HCT116 (cell line): ENCODE measurements at regions not wholly inside any gene's neighbourhood (a gene's known extent, or its start where the extent isn't known, plus 50 kb on each side); places are given as distances from the start of the nearest gene placed in this dataset.

Source experiments
- ATAC-seq: fragments of 200-7000 bp; cut with Tn5 transposase; 2 replicates; pipeline ENCODE4 v1.9.1; 2020; ENCODE audit warnings: mild to moderate bottlenecking, moderate library complexity
- BruUV-seq: library from RNA; stranded (reverse); fragments of 400-500 nt; replicated peaks from 2 replicates; lab custom pipeline; 2021; lab: Mats Ljungman, UMichigan
- CTCF ChIA-PET: fragments of 300-600 bp; sonication (Branson Sonifier 250); formaldehyde crosslinking; loops from one replicate; lab custom pipeline; 2021; ENCODE audit warnings: antibody characterized with exemption; lab: Charles Lee
- POLR2A ChIA-PET: fragments of 300-600, 350-600 bp; sonication (Branson Sonifier 250); formaldehyde crosslinking; loops from one replicate; lab custom pipeline; 2021; ENCODE audit warnings: antibody characterized with exemption; lab: Charles Lee
- RAD21 ChIA-PET, 2 experiments: fragments of 300-600 bp; sonication (Branson Sonifier 250); formaldehyde crosslinking; loops; one replicate each; lab custom pipeline; 2023; ENCODE audit warnings: low total read pairs in 2 of 2; ENCODE audit not compliant: uncharacterized antibody in 2 of 2, unreplicated experiment in 2 of 2, low non-redundant PET in 1 of 2; lab: Charles Lee
- DNase-seq: peaks from one replicate; pipeline ENCODE4 v3.0.0-alpha.2; 2010; ENCODE audit warnings: low read depth, low spot score
- H2AFZ ChIP-seq: fragments of 200-600 bp; shearing (Covaris generic), sonication (generic); 2 replicates; pipeline ENCODE4 v1.6.1; 2017; ENCODE audit warnings: low read depth, mixed run types, mixed read lengths, antibody characterized with exemption, low read length; ENCODE audit not compliant: poor library complexity, severe bottlenecking
- H3K27ac ChIP-seq: 2 replicates; pipeline ENCODE4 v1.5.1; 2012; ENCODE audit warnings: low read depth, low read length
- H3K27me3 ChIP-seq: fragments of 200-600 bp; sonication (generic); 2 replicates; pipeline ENCODE4 v1.6.1; 2016; ENCODE audit warnings: mixed run types, low read length, mixed read lengths; ENCODE audit not compliant: insufficient read depth
- H3K36me3 ChIP-seq, 2 experiments: fragments of 200-500 bp in 1 of 2; fragments of 200-600 bp in 1 of 2; sonication (Bioruptor generic) in 1 of 2; sonication (generic) in 1 of 2; 2 replicates each; pipeline versions ENCODE4 v1.5.1 to v1.6.1; 2014 to 2016; ENCODE audit warnings: low read length in 2 of 2, inconsistent platforms in 1 of 2, mixed read lengths in 1 of 2, mixed run types in 1 of 2; ENCODE audit not compliant: insufficient read depth in 2 of 2, control insufficient read depth in 1 of 2
- H3K4me1 ChIP-seq, 2 experiments: fragments of 200-600 bp in 1 of 2; sonication (generic) in 1 of 2; 2 replicates each; pipeline versions ENCODE4 v1.5.1 to v1.6.1; 2012 to 2017; ENCODE audit warnings: low read length in 2 of 2, inconsistent platforms in 1 of 2, mild to moderate bottlenecking in 1 of 2, mixed read lengths in 1 of 2, mixed run types in 1 of 2, moderate library complexity in 1 of 2; ENCODE audit not compliant: insufficient read depth in 2 of 2, control insufficient read depth in 1 of 2
- H3K4me2 ChIP-seq: fragments of 200-600 bp; sonication (generic); 2 replicates; pipeline ENCODE4 v1.6.1; 2017; ENCODE audit warnings: mixed run types, low read length, mixed read lengths
- H3K4me3 ChIP-seq, 2 experiments: fragments of 200-600 bp in 1 of 2; sonication (generic) in 1 of 2; replicated peaks in 1 of 2; 2 replicates each; pipeline ENCODE4 v1.5.1; 2011 to 2016; ENCODE audit warnings: low read length in 2 of 2, control low read depth in 1 of 2, low read depth in 1 of 2, mild to moderate bottlenecking in 1 of 2, mixed read lengths in 1 of 2, mixed run types in 1 of 2
- H3K79me2 ChIP-seq: fragments of 200-600 bp; sonication (generic); 2 replicates; pipeline ENCODE4 v1.6.1; 2017; ENCODE audit warnings: mild to moderate bottlenecking, mixed run types, low read length, moderate library complexity, mixed read lengths; ENCODE audit not compliant: insufficient read depth
- H3K9ac ChIP-seq: fragments of 200-600 bp; sonication (generic); 2 replicates; pipeline ENCODE4 v1.6.1; 2016; ENCODE audit warnings: low read length, mixed read lengths
- H3K9me2 ChIP-seq: fragments of 200-600 bp; sonication (generic), shearing (Covaris generic); 2 replicates; pipeline ENCODE4 v1.6.1; 2017; ENCODE audit warnings: mixed run types, mild to moderate bottlenecking, moderate library complexity; ENCODE audit not compliant: insufficient read depth
- H3K9me3 ChIP-seq, 2 experiments: fragments of 200-500 bp in 1 of 2; fragments of 200-600 bp in 1 of 2; sonication (Bioruptor generic) in 1 of 2; sonication (generic) in 1 of 2; 2 replicates each; pipeline ENCODE4 v1.6.1; 2014 to 2017; ENCODE audit warnings: low read length in 2 of 2, mixed read lengths in 2 of 2, inconsistent platforms in 1 of 2, low read depth in 1 of 2, mild to moderate bottlenecking in 1 of 2, mixed run types in 1 of 2, moderate library complexity in 1 of 2; ENCODE audit not compliant: control insufficient read depth in 1 of 2, insufficient read depth in 1 of 2
- H4K20me1 ChIP-seq: fragments of 200-600 bp; sonication (generic), shearing (Covaris generic); 2 replicates; pipeline ENCODE4 v1.6.1; 2017; ENCODE audit warnings: mixed run types, mild to moderate bottlenecking, moderate library complexity; ENCODE audit not compliant: insufficient read depth
- ATF3 ChIP-seq: IDR thresholded peaks from 2 replicates; pipeline ENCODE4 v1.6.1; 2012
- CBX3 ChIP-seq: IDR thresholded peaks from 2 replicates; pipeline ENCODE4 v1.6.1; 2012; ENCODE audit warnings: low read depth
- CEBPB ChIP-seq: IDR thresholded peaks from 2 replicates; pipeline ENCODE4 v1.6.1; 2012; ENCODE audit warnings: low read depth
- CTCF ChIP-seq, 3 experiments: fragments of 200-600 bp in 1 of 3; sonication (generic) in 1 of 3; IDR thresholded peaks in 2 of 3; conservative IDR thresholded peaks in 1 of 3; 2 replicates each; pipeline ENCODE4 v1.5.1; 2012 to 2017; ENCODE audit warnings: low read depth in 2 of 3, low read length in 2 of 3, antibody characterized with exemption in 1 of 3, borderline replicate concordance in 1 of 3, control low read depth in 1 of 3, mild to moderate bottlenecking in 1 of 3, mixed read lengths in 1 of 3, mixed run types in 1 of 3, moderate library complexity in 1 of 3; ENCODE audit not compliant: insufficient read depth in 1 of 3
- ELF1 ChIP-seq: IDR thresholded peaks from 2 replicates; pipeline ENCODE4 v1.6.1; 2012; ENCODE audit warnings: low read depth, borderline replicate concordance
- EZH2 ChIP-seq: fragments of 200-600 bp; sonication (generic); IDR thresholded peaks from 2 replicates; pipeline ENCODE4 v1.6.1; 2017; ENCODE audit warnings: antibody characterized with exemption, mixed run types
- EZH2phosphoT487 ChIP-seq: fragments of 200-600 bp; IDR thresholded peaks from 2 replicates; pipeline ENCODE4 v1.6.1; 2018; ENCODE audit warnings: antibody characterized with exemption, borderline replicate concordance
- FOSL1 ChIP-seq: IDR thresholded peaks from 2 replicates; pipeline ENCODE4 v1.6.1; 2012; ENCODE audit warnings: low read depth
- POLR2A ChIP-seq: IDR thresholded peaks from 2 replicates; pipeline ENCODE4 v1.7.0; 2011; ENCODE audit warnings: borderline replicate concordance; ENCODE audit not compliant: insufficient read depth, insufficient read length; ENCODE audit errors: extremely low read depth
- POLR2AphosphoS5 ChIP-seq: IDR thresholded peaks from 2 replicates; pipeline ENCODE4 v1.6.1; 2011; ENCODE audit warnings: mild to moderate bottlenecking, low read depth, low read length, moderate library complexity
- RAD21 ChIP-seq: IDR thresholded peaks from 2 replicates; pipeline ENCODE4 v1.6.1; 2012; ENCODE audit warnings: low read depth, mild to moderate bottlenecking
- REST ChIP-seq: IDR thresholded peaks from 2 replicates; pipeline ENCODE4 v1.6.1; 2012; ENCODE audit warnings: low read depth
- SP1 ChIP-seq: IDR thresholded peaks from 2 replicates; pipeline ENCODE4 v1.6.1; 2012; ENCODE audit warnings: low read depth
- TCF7L2 ChIP-seq: IDR thresholded peaks from 2 replicates; pipeline ENCODE4 v1.7.0; 2011; ENCODE audit warnings: borderline replicate concordance, inconsistent platforms; ENCODE audit not compliant: insufficient read depth, insufficient read length; ENCODE audit errors: extremely low read depth
- YY1 ChIP-seq: IDR thresholded peaks from 2 replicates; pipeline ENCODE4 v1.6.1; 2011; ENCODE audit warnings: low read length, low read depth, moderate library complexity, mild to moderate bottlenecking; ENCODE audit not compliant: insufficient replicate concordance; ENCODE audit errors: extremely low read depth
- ZFX ChIP-seq: fragments of 450-650 bp; IDR thresholded peaks from 2 replicates; pipeline ENCODE4 v1.6.1; 2017
- intact Hi-C: fragments of 100-400 bp; cut with micrococcal nuclease; formaldehyde crosslinking; loops from 2 replicates; pipeline ENCODE4 v1.10.0; 2022
- TF ChIP-seq, protein P1 (sequence below): IDR thresholded peaks from 2 replicates; pipeline ENCODE4 v1.6.1; 2012

DNA sequence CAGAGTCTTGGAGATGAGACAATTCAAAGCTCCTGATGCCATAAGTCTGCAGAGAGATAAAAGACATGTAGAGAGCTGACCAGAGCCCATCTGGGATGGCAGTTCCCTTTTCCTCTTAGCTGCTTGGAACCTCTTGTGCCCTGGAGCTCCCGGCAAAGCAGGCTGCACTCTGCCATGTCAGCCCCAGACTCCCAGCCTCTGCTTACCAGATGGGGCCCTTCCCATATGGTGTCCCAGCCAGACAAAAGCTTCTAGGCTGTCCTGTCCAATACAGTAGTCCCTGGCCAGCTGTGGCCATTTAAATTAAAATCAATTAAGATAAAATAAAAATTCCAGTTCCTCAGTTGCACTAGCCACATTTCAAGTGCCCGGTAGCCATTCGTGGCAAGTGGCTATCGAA, 303.9 kb downstream of the TTC6 start:
- no peak overlapping the region for H3K9ac ChIP-seq
- ChIA-PET RAD21 (no interaction called here), POLR2A (no interaction called here)
- no peaks in the 10 kb centered on the region for H4K20me1 ChIP-seq
- BruUV-seq = no TSS peak
- H3K4me3 ChIP-seq = no peak overlapping the region
- no peak for ATAC-seq
- H3K9me2 ChIP-seq = no peaks in the 10 kb centered on the region
- H3K4me2 ChIP-seq = no peak overlapping the region
- intact Hi-C loops = no loop called here
- peaks cover 8% of the 10 kb centered on the region; the same call in 1 of the 2 replicates for H3K27me3 ChIP-seq
- TF ChIP-seq CBX3 (no peak), ZFX (no peak), EZH2phosphoT487 (no peak), EZH2 (no peak), CEBPB (no peak), SP1 (no peak), YY1 (no peak), REST (no peak), ELF1 (no peak), FOSL1 (no peak), CTCF (IDR thresholded peaks at IDR 0.05 in 2 of 3, conservative IDR thresholded peaks at IDR 0.05 in 1 of 3; ENCODE audit: borderline replicate concordance in 1 of 3, insufficient read depth in 1 of 3, low read depth in 2 of 3, low read length in 2 of 3) (no peak), TCF7L2 (no peak), RAD21 (no peak), POLR2AphosphoS5 (no peak), POLR2A (no peak), ATF3 (no peak)
- TF ChIP-seq, protein P1, sequence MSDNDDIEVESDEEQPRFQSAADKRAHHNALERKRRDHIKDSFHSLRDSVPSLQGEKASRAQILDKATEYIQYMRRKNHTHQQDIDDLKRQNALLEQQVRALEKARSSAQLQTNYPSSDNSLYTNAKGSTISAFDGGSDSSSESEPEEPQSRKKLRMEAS = no peak
- TF ChIP-seq, all 23 proteins: peak for 0
- no peaks in the 10 kb centered on the region for H3K79me2 ChIP-seq
- H3K27ac ChIP-seq = no peak overlapping the region
- no peaks in the 10 kb centered on the region for H3K36me3 ChIP-seq
- no peak for DNase-seq
- no peaks in the 10 kb centered on the region for H3K9me3 ChIP-seq
- no peak overlapping the region for H2AFZ ChIP-seq
- H3K4me1 ChIP-seq = 0 out of 4 replicates have a peak, but pooled peaks cover 0 to 4% of the 10 kb centered on the region in 2 experiments
- CTCF ChIA-PET = no interaction called here
